Osteoblast (primary cell): ENCODE measurements at regions not wholly inside any gene's neighbourhood (a gene's known extent, or its start where the extent isn't known, plus 50 kb on each side); places are given as distances from the start of the nearest gene placed in this dataset.

Source experiments
- DNase-seq: peaks from one replicate; pipeline ENCODE4 v3.0.0; 2011; ENCODE audit warnings: low spot score, mixed read lengths; ENCODE audit not compliant: insufficient read length; ENCODE audit errors: missing footprints
- H2AFZ ChIP-seq: 2 replicates; pipeline ENCODE4 v1.6.0; 2011; ENCODE audit warnings: mild to moderate bottlenecking, low read length
- H3K27ac ChIP-seq: 2 replicates; pipeline ENCODE4 v1.5.1; 2011; ENCODE audit warnings: mild to moderate bottlenecking, low read depth, low read length, moderate library complexity
- H3K27me3 ChIP-seq: 2 replicates; pipeline ENCODE4 v1.6.0; 2012; ENCODE audit warnings: mild to moderate bottlenecking, control low read depth, inconsistent platforms, low read length, moderate library complexity; ENCODE audit not compliant: insufficient read depth
- H3K36me3 ChIP-seq: 2 replicates; pipeline ENCODE4 v1.5.1; 2011; ENCODE audit warnings: mild to moderate bottlenecking, low read length, control low read depth, moderate library complexity; ENCODE audit not compliant: insufficient read depth
- H3K4me1 ChIP-seq: 2 replicates; pipeline ENCODE4 v1.5.1; 2011; ENCODE audit warnings: mild to moderate bottlenecking, low read length, control low read depth, moderate library complexity; ENCODE audit not compliant: insufficient read depth
- H3K4me2 ChIP-seq: 2 replicates; pipeline ENCODE4 v1.6.0; 2011; ENCODE audit warnings: mild to moderate bottlenecking, low read length; ENCODE audit not compliant: insufficient read depth
- H3K4me3 ChIP-seq: fragments of 200-600 bp; sonication (generic); 3 replicates; pipeline ENCODE4 v1.5.1; 2012; ENCODE audit warnings: mild to moderate bottlenecking, low read length, inconsistent platforms; ENCODE audit not compliant: insufficient read depth
- H3K79me2 ChIP-seq: 2 replicates; pipeline ENCODE4 v1.6.0; 2012; ENCODE audit warnings: mild to moderate bottlenecking, low read length, control low read depth, inconsistent platforms; ENCODE audit not compliant: insufficient read depth
- H3K9me3 ChIP-seq: 2 replicates; pipeline ENCODE4 v1.5.1; 2011; ENCODE audit warnings: low read depth, low read length, control low read depth
- H4K20me1 ChIP-seq: 2 replicates; pipeline ENCODE4 v1.6.0; 2012; ENCODE audit warnings: mild to moderate bottlenecking, low read length, control low read depth; ENCODE audit not compliant: insufficient read depth
- CTCF ChIP-seq: IDR thresholded peaks from 2 replicates; pipeline ENCODE4 v1.5.1; 2011; ENCODE audit warnings: mild to moderate bottlenecking, low read depth, low read length, moderate library complexity; ENCODE audit errors: extremely low read depth

- TF ChIP-seq CTCF: no peak
- Histone ChIP-seq H4K20me1 (no peaks in the 10 kb centered on the region), H3K9me3 (peaks cover 6% of the 10 kb centered on the region), H3K4me2 (no peak overlapping the region), H3K4me3 (no peak overlapping the region), H3K79me2 (no peaks in the 10 kb centered on the region), H3K4me1 (no peaks in the 10 kb centered on the region), H2AFZ (no peak overlapping the region), H3K36me3 (no peaks in the 10 kb centered on the region), H3K27ac (no peak overlapping the region), H3K27me3 (no peaks in the 10 kb centered on the region)
- DNase-seq: no peak
Observed at GRCh38 chr6:78020586-78020985, 367.7 kb downstream of the MEI4 start.

GRCh38 chr6:78025502-78025901 lies 372.7 kb downstream of the MEI4 start:
- Histone ChIP-seq H3K27me3 (no peaks in the 10 kb centered on the region), H3K4me1 (no peaks in the 10 kb centered on the region), H4K20me1 (no peaks in the 10 kb centered on the region), H3K36me3 (no peaks in the 10 kb centered on the region), H3K27ac (no peak overlapping the region), H3K4me3 (no peak overlapping the region), H3K4me2 (no peak overlapping the region), H2AFZ (no peak overlapping the region), H3K9me3 (peaks cover 6% of the 10 kb centered on the region), H3K79me2 (no peaks in the 10 kb centered on the region)
- no peak for TF ChIP-seq CTCF
- DNase-seq: no peak

GRCh38 chr6:78031228-78031627 lies 378.4 kb downstream of the MEI4 start:
- no peak for TF ChIP-seq CTCF
- Histone ChIP-seq H3K27ac (no peak overlapping the region), H4K20me1 (no peaks in the 10 kb centered on the region), H3K27me3 (no peaks in the 10 kb centered on the region), H3K36me3 (no peaks in the 10 kb centered on the region), H3K4me1 (no peaks in the 10 kb centered on the region), H3K79me2 (no peaks in the 10 kb centered on the region), H3K9me3 (no peaks in the 10 kb centered on the region), H3K4me2 (no peak overlapping the region), H2AFZ (no peak overlapping the region), H3K4me3 (no peak overlapping the region)
- no peak for DNase-seq

- H3K36me3 ChIP-seq: no peaks in the 10 kb centered on the region
- no peaks in the 10 kb centered on the region for H4K20me1 ChIP-seq
- H3K4me1 ChIP-seq: no peaks in the 10 kb centered on the region
Observed at GRCh38 chr6:78059171-78059570, 406.3 kb downstream of the MEI4 start.

More at GRCh38 chr6:78059171-78059570, 406.3 kb downstream of the MEI4 start:
- no peak for DNase-seq
- Histone ChIP-seq H3K27me3 (no peaks in the 10 kb centered on the region), H3K4me2 (no peak overlapping the region), H3K79me2 (no peaks in the 10 kb centered on the region), H3K27ac (no peak overlapping the region), H3K9me3 (peaks cover 2% of the 10 kb centered on the region), H2AFZ (no peak overlapping the region), H3K4me3 (no peak overlapping the region)
- TF ChIP-seq CTCF: no peak
